22Rv1 (cell line): ENCODE measurements at regions not wholly inside any gene's neighbourhood (a gene's known extent, or its start where the extent isn't known, plus 50 kb on each side); places are given as distances from the start of the nearest gene placed in this dataset.

ENCODE experiments used
- ZFX ChIP-seq: fragments of 450-650 bp; IDR thresholded peaks from 2 replicates; pipeline ENCODE4 v1.6.1; 2017; ENCODE audit warnings: antibody characterized with exemption, borderline replicate concordance
- TF ChIP-seq, protein P1 (sequence below): fragments of 450-650 bp; IDR thresholded peaks from 2 replicates; pipeline ENCODE4 v1.5.1; 2017; ENCODE audit warnings: mild to moderate bottlenecking

GRCh38 chr11:28871090-28871489 lies 762.9 kb downstream of the METTL15 start:
- TF ChIP-seq, protein P1, sequence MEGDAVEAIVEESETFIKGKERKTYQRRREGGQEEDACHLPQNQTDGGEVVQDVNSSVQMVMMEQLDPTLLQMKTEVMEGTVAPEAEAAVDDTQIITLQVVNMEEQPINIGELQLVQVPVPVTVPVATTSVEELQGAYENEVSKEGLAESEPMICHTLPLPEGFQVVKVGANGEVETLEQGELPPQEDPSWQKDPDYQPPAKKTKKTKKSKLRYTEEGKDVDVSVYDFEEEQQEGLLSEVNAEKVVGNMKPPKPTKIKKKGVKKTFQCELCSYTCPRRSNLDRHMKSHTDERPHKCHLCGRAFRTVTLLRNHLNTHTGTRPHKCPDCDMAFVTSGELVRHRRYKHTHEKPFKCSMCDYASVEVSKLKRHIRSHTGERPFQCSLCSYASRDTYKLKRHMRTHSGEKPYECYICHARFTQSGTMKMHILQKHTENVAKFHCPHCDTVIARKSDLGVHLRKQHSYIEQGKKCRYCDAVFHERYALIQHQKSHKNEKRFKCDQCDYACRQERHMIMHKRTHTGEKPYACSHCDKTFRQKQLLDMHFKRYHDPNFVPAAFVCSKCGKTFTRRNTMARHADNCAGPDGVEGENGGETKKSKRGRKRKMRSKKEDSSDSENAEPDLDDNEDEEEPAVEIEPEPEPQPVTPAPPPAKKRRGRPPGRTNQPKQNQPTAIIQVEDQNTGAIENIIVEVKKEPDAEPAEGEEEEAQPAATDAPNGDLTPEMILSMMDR: no peak
- TF ChIP-seq ZFX: no peak
